HG03439 (cell line): ENCODE measurements at regions not wholly inside any gene's neighbourhood (a gene's known extent, or its start where the extent isn't known, plus 50 kb on each side); places are given as distances from the start of the nearest gene placed in this dataset.

Experiments used
- ATAC-seq: cut with Tn5 transposase; IDR thresholded peaks from one replicate; pipeline ENCODE4 v1.9.1; 2021; ENCODE audit warnings: mild to moderate bottlenecking, moderate library complexity; ENCODE audit not compliant: unreplicated experiment

- ATAC-seq: no peak
Measured at GRCh38 chr6:66900133-66901083, 1193.4 kb upstream of the EYS start.

GRCh38 chr6:66897576-66897975, 1190.5 kb upstream of the EYS start:
- no peak for ATAC-seq

GRCh38 chr6:66896415-66896814, 1189.4 kb upstream of the EYS start:
- ATAC-seq: no peak

GRCh38 chr6:66883453-66883852, 1176.4 kb upstream of the EYS start:
- no peak for ATAC-seq

GRCh38 chr6:66866801-66867200, 1159.8 kb upstream of the EYS start:
- no peak for ATAC-seq

- ATAC-seq: no peak
Measured at GRCh38 chr6:66865771-66866170, 1158.7 kb upstream of the EYS start.

- no peak for ATAC-seq
Measured at GRCh38 chr6:66861007-66861541, 1154.0 kb upstream of the EYS start.

- ATAC-seq: no peak
Measured at GRCh38 chr6:66860328-66860727, 1153.3 kb upstream of the EYS start.

- ATAC-seq: no peak
Measured at GRCh38 chr6:66858196-66858595, 1151.2 kb upstream of the EYS start.

GRCh38 chr6:66854014-66854413, 1147.0 kb upstream of the EYS start:
- no peak for ATAC-seq

- ATAC-seq: no peak
Measured at GRCh38 chr6:66851930-66852329, 1144.9 kb upstream of the EYS start.

GRCh38 chr6:66849843-66850242, 1142.8 kb upstream of the EYS start:
- no peak for ATAC-seq

GRCh38 chr6:66848244-66848953, 1141.4 kb upstream of the EYS start:
- no peak for ATAC-seq

GRCh38 chr6:66838764-66839163, 1131.7 kb upstream of the EYS start:
- no peak for ATAC-seq

- no peak for ATAC-seq
Measured at GRCh38 chr6:66825539-66825938, 1118.5 kb upstream of the EYS start.

GRCh38 chr6:66814156-66814555, 1107.1 kb upstream of the EYS start:
- ATAC-seq: no peak

- ATAC-seq: no peak
Measured at GRCh38 chr6:66808771-66809170, 1101.7 kb upstream of the EYS start.

GRCh38 chr6:66796987-66797386, 1090.0 kb upstream of the EYS start:
- no peak for ATAC-seq

- ATAC-seq: no peak
Measured at GRCh38 chr6:66788579-66788978, 1081.6 kb upstream of the EYS start.

- no peak for ATAC-seq
Measured at GRCh38 chr6:66772800-66773199, 1065.8 kb upstream of the EYS start.

- no peak for ATAC-seq
Measured at GRCh38 chr6:66771626-66772025, 1064.6 kb upstream of the EYS start.

- no peak for ATAC-seq
Measured at GRCh38 chr6:66751630-66752029, 1044.6 kb upstream of the EYS start.
